ENCODE measurements at regions not wholly inside any gene's neighbourhood (a gene's known extent, or its start where the extent isn't known, plus 50 kb on each side); places are given as distances from the start of the nearest gene placed in this dataset.

DNA sequence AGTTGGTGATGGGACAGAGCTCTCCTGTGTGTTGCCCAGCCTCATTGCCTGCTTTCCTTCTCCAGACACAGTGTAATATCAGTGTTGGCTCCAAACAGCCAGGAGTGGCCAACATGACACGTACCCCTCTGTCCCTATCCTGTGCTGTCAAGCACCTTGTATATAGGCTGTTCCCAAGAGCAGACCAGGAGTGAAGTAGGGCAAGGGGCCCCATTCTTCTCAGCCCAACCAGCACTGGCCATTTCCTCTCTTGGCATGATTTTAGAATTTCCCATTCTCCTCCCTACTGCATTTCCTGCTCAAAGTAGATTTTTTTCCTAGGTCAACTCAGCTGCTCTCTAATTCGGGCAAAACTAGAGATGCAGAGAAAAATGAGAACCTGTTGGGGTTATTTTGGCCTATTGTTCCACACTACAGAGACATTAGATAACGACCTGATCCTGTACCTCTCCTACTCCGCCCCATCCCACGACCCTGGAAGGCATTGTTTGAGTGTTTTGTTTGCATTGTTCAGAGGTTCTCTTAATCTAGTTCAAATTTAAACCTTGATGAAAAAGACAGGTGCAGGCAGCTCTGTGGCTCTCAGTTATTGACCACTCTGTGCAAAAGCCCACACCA, 95.6 kb downstream of the RASSF10 start:
- intact Hi-C loops (cut with DNase I): no loop called here
- Histone ChIP-seq H3K4me1 (no peaks in the 10 kb centered on the region), H3K9me3 (no peaks in the 10 kb centered on the region), H3K4me3 (no peak overlapping the region), H3K27ac (no peak overlapping the region), H3K36me3 (no peaks in the 10 kb centered on the region), H3K27me3 (no peaks in the 10 kb centered on the region)
- DNase-seq (ENCODE audit: extremely low spot score in 2 of 2): no peak
- TF ChIP-seq, protein P1, sequence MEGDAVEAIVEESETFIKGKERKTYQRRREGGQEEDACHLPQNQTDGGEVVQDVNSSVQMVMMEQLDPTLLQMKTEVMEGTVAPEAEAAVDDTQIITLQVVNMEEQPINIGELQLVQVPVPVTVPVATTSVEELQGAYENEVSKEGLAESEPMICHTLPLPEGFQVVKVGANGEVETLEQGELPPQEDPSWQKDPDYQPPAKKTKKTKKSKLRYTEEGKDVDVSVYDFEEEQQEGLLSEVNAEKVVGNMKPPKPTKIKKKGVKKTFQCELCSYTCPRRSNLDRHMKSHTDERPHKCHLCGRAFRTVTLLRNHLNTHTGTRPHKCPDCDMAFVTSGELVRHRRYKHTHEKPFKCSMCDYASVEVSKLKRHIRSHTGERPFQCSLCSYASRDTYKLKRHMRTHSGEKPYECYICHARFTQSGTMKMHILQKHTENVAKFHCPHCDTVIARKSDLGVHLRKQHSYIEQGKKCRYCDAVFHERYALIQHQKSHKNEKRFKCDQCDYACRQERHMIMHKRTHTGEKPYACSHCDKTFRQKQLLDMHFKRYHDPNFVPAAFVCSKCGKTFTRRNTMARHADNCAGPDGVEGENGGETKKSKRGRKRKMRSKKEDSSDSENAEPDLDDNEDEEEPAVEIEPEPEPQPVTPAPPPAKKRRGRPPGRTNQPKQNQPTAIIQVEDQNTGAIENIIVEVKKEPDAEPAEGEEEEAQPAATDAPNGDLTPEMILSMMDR (IDR thresholded peaks at IDR 0.05): no peak
- TF ChIP-seq POLR2A (IDR thresholded peaks at IDR 0.05) (no peak), POLR2AphosphoS5 (IDR thresholded peaks at IDR 0.05; ENCODE audit: insufficient read depth in 1 of 2, low read depth in 1 of 2) (no peak)

DNA sequence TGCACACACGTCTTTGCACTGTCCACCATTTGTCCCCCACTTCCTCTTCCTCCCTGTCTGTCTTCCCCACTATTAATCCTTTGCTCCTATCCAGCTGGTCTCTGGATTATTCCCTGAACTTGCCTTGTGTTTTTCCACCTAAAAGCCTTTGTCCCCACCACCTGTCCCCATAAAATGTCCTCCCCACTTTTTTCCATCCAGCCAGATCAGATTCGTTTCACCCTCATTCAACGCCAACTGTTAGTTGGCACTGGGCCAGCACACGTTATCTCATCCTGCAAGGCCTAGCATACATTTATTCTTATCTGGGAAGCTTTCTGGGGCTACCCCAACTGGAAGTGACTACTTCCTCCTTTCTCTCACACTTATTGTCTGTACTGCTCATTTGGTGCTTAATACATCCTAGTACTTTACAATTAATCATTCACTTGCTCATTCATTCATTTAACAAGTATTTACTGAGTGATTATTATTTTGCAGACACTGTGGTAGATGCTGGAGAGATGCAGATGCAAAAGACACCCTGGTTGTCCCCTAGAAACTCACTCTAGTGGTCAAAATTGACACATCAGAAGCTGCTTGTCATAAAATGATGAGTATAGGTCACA, 96.2 kb downstream of the RASSF10 start:
- intact Hi-C loops (cut with DNase I): no loop called here
- Histone ChIP-seq H3K27me3 (no peaks in the 10 kb centered on the region), H3K9me3 (no peaks in the 10 kb centered on the region), H3K4me3 (no peak overlapping the region), H3K27ac (no peak overlapping the region), H3K4me1 (no peaks in the 10 kb centered on the region), H3K36me3 (no peaks in the 10 kb centered on the region)
- TF ChIP-seq, protein P1 (IDR thresholded peaks at IDR 0.05): no peak
- TF ChIP-seq POLR2AphosphoS5 (IDR thresholded peaks at IDR 0.05; ENCODE audit: insufficient read depth in 1 of 2, low read depth in 1 of 2) (no peak), POLR2A (IDR thresholded peaks at IDR 0.05) (no peak)
- no peak for DNase-seq (ENCODE audit: extremely low spot score in 2 of 2)

DNA sequence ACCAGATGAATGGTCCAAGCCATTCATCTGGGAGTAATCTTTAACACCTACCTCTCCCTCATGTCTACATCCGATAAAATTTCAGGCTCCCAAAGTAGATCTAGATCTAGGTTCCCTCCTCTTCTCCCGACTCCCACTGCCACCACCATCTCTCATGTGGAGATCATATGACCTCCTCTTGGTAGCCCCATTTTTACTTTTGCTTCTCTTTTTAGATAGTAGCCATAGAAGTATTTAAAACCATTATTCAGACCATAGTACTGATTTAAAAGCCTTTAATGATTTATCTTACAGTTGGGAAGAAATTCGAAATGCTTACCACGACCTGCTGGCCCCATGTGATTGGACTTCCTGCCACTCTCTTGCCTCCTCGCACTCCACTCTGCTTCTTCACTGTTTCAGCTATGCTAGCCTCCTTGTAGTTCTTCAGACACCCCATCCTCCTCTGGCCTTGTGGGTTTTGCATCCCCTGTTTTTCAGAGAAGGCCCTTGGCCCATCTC, 98.5 kb downstream of the RASSF10 start:
- Histone ChIP-seq H3K27ac (no peak overlapping the region), H3K27me3 (no peaks in the 10 kb centered on the region), H3K9me3 (no peaks in the 10 kb centered on the region), H3K4me1 (no peaks in the 10 kb centered on the region), H3K4me3 (no peak overlapping the region), H3K36me3 (no peaks in the 10 kb centered on the region)
- DNase-seq (ENCODE audit: extremely low spot score in 2 of 2): no peak
- TF ChIP-seq, protein P1 (IDR thresholded peaks at IDR 0.05): no peak
- TF ChIP-seq POLR2AphosphoS5 (IDR thresholded peaks at IDR 0.05; ENCODE audit: insufficient read depth in 1 of 2, low read depth in 1 of 2) (no peak), POLR2A (IDR thresholded peaks at IDR 0.05) (no peak)
- intact Hi-C loops (cut with DNase I): no loop called here

DNA sequence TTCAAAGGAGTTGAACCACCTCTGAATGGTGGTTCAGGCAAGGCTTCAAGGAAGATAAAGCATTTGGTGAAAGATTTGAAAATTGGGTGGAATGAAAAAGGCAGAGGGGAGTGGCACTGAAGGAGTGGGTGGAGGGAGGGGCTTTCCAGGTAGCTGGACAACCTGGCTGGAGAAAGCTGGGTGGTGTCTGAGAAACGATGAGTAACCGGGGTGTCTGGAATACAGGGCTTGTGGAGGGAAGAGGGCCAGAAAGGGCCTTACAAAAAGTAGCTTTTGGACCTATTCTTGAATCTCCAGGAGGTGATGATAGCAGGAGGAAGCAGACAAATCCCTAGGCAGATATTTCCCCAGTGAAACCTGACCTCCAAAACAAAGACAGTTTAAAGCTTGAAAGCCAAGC, 99.3 kb downstream of the RASSF10 start:
- no peaks in the 10 kb centered on the region for H3K9me3 ChIP-seq
- H3K36me3 ChIP-seq: no peaks in the 10 kb centered on the region
- no peak for TF ChIP-seq POLR2AphosphoS5 (IDR thresholded peaks at IDR 0.05; ENCODE audit: insufficient read depth in 1 of 2, low read depth in 1 of 2)
- TF ChIP-seq, protein P1 (IDR thresholded peaks at IDR 0.05): no peak
- TF ChIP-seq POLR2A (IDR thresholded peaks at IDR 0.05): no peak
- intact Hi-C loops (cut with DNase I): no loop called here
- no peak overlapping the region for H3K4me3 ChIP-seq
- no peaks in the 10 kb centered on the region for H3K27me3 ChIP-seq
- H3K27ac ChIP-seq: no peak overlapping the region
- no peak for DNase-seq (ENCODE audit: extremely low spot score in 2 of 2)
- H3K4me1 ChIP-seq: no peaks in the 10 kb centered on the region

DNA sequence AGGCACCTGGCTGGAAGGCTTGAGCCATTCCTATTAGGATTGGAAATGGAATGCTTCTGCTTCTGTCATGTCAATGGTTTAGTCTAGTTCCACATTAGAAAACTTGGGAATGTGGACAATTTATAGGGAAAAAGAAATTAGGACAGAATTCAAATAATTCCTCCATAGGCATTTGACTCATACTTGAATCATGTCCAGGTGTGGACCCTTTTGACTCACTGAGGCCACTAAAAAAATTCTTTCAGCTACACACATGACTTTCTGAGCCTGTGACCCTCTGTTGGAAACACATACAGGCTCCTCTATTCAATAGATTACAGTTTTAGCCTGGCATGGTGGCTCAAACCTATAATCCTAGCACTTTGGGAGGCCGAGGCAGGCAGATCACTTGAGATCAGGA, 100.5 kb downstream of the RASSF10 start:
- Histone ChIP-seq H3K27ac (no peak overlapping the region), H3K4me1 (no peaks in the 10 kb centered on the region), H3K27me3 (no peaks in the 10 kb centered on the region), H3K9me3 (no peaks in the 10 kb centered on the region), H3K4me3 (no peak overlapping the region), H3K36me3 (no peaks in the 10 kb centered on the region)
- no peak for TF ChIP-seq POLR2A (IDR thresholded peaks at IDR 0.05)
- no peak for TF ChIP-seq POLR2AphosphoS5 (IDR thresholded peaks at IDR 0.05; ENCODE audit: insufficient read depth in 1 of 2, low read depth in 1 of 2)
- TF ChIP-seq, protein P1 (IDR thresholded peaks at IDR 0.05): no peak
- intact Hi-C loops (cut with DNase I): no loop called here
- no peak for DNase-seq (ENCODE audit: extremely low spot score in 2 of 2)

Data from vagina (tissue), 2 donors.